H1 (cell line): ENCODE measurements at regions not wholly inside any gene's neighbourhood (a gene's known extent, or its start where the extent isn't known, plus 50 kb on each side); places are given as distances from the start of the nearest gene placed in this dataset.

Experiments
- ATF3 ChIP-seq: IDR thresholded peaks from 2 replicates; pipeline ENCODE4 v1.6.1; 2011; ENCODE audit warnings: low read depth, mild to moderate bottlenecking, low read length; ENCODE audit not compliant: insufficient read depth
- BRCA1 ChIP-seq: IDR thresholded peaks from 2 replicates; pipeline ENCODE4 v1.6.1; 2012; ENCODE audit warnings: low read depth, low read length, improper control_type of control experiment
- CBX5 ChIP-seq: fragments of 300-800, 300-1000 bp; sonication (generic); IDR thresholded peaks from 2 replicates; pipeline ENCODE4 v1.7.1; 2016; ENCODE audit warnings: antibody characterized with exemption, low read length, low read depth
- CREB1 ChIP-seq: IDR thresholded peaks from 2 replicates; pipeline ENCODE4 v1.6.1; 2012; ENCODE audit warnings: inconsistent platforms
- FOSL1 ChIP-seq: IDR thresholded peaks from 2 replicates; pipeline ENCODE4 v1.6.1; 2011; ENCODE audit warnings: mild to moderate bottlenecking, low read depth, low read length, moderate library complexity; ENCODE audit not compliant: insufficient read depth
- JUND ChIP-seq: IDR thresholded peaks from 2 replicates; pipeline ENCODE4 v1.6.1; 2011; ENCODE audit warnings: mild to moderate bottlenecking, improper control_type of control experiment, low read length
- POLR2A ChIP-seq, 2 experiments: IDR thresholded peaks; 1 replicate in 1 of 2; 2 replicates in 1 of 2; pipeline ENCODE4 v1.6.1; 2011; ENCODE audit warnings: low read depth in 2 of 2, low read length in 2 of 2, mild to moderate bottlenecking in 2 of 2; ENCODE audit errors: control extremely low read depth in 1 of 2
- RFX5 ChIP-seq: IDR thresholded peaks from 2 replicates; pipeline ENCODE4 v1.6.1; 2011; ENCODE audit warnings: low read depth, low read length, improper control_type of control experiment, borderline replicate concordance
- SIX5 ChIP-seq: IDR thresholded peaks from 2 replicates; pipeline ENCODE4 v1.6.1; 2011; ENCODE audit warnings: mild to moderate bottlenecking, low read depth, low read length
- SP1 ChIP-seq: IDR thresholded peaks from 2 replicates; pipeline ENCODE4 v1.6.1; 2011; ENCODE audit warnings: low read depth, low read length
- TAF1 ChIP-seq: IDR thresholded peaks from 2 replicates; pipeline ENCODE4 v1.6.1; 2011; ENCODE audit warnings: mild to moderate bottlenecking, low read depth, low read length
- TF ChIP-seq, protein P1 (sequence below): fragments of 300-600 bp; sonication (generic); IDR thresholded peaks from 2 replicates; pipeline ENCODE4 v1.7.1; 2012; ENCODE audit warnings: low read length, moderate library complexity, mild to moderate bottlenecking, inconsistent platforms; ENCODE audit not compliant: insufficient replicate concordance
- TF ChIP-seq, protein P2 (sequence below): IDR thresholded peaks from 2 replicates; pipeline ENCODE4 v1.6.1; 2012; ENCODE audit warnings: inconsistent platforms

DNA sequence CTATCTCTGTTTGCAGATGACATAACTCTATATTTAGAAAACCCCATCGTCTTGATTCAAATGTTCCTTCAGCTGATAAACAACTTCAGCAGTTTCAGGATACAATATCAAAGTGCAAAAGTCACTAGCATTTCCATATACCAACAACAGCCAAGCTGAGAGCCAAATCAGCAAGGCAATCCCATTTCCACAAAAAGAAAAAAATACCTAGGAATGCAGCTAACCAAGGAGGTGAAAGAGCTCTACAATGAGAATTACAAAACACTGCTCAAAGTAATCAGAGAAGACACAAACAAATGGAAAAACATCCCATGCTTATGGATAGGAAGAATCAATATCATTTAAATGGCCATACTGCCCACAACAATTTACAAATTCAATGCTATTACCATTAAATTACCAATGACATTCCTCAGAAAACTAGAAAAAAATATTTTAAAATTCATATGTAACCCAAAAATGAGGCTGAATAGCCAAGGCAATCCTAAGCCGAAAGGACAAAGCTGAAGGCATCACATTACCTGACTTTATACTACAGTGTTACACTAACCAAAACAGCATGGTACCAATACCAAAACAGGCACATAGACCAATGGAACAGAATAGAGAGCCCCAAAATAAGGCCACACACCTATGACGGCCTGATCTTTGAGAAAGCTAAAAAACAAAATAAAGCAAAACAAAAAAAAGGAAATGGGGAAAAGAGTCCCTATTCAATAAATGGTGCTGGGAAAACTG lies 901.7 kb downstream of the LRFN5 start:
- TF ChIP-seq RFX5 (no peak), SP1 (no peak), FOSL1 (no peak), SIX5 (no peak), CREB1 (no peak), ATF3 (no peak), POLR2A (IDR thresholded peaks at IDR 0.05; ENCODE audit: control extremely low read depth in 1 of 2, low read depth in 2 of 2, low read length in 2 of 2) (no peak), CBX5 (no peak), BRCA1 (no peak), JUND (no peak), TAF1 (no peak)
- TF ChIP-seq, protein P1, sequence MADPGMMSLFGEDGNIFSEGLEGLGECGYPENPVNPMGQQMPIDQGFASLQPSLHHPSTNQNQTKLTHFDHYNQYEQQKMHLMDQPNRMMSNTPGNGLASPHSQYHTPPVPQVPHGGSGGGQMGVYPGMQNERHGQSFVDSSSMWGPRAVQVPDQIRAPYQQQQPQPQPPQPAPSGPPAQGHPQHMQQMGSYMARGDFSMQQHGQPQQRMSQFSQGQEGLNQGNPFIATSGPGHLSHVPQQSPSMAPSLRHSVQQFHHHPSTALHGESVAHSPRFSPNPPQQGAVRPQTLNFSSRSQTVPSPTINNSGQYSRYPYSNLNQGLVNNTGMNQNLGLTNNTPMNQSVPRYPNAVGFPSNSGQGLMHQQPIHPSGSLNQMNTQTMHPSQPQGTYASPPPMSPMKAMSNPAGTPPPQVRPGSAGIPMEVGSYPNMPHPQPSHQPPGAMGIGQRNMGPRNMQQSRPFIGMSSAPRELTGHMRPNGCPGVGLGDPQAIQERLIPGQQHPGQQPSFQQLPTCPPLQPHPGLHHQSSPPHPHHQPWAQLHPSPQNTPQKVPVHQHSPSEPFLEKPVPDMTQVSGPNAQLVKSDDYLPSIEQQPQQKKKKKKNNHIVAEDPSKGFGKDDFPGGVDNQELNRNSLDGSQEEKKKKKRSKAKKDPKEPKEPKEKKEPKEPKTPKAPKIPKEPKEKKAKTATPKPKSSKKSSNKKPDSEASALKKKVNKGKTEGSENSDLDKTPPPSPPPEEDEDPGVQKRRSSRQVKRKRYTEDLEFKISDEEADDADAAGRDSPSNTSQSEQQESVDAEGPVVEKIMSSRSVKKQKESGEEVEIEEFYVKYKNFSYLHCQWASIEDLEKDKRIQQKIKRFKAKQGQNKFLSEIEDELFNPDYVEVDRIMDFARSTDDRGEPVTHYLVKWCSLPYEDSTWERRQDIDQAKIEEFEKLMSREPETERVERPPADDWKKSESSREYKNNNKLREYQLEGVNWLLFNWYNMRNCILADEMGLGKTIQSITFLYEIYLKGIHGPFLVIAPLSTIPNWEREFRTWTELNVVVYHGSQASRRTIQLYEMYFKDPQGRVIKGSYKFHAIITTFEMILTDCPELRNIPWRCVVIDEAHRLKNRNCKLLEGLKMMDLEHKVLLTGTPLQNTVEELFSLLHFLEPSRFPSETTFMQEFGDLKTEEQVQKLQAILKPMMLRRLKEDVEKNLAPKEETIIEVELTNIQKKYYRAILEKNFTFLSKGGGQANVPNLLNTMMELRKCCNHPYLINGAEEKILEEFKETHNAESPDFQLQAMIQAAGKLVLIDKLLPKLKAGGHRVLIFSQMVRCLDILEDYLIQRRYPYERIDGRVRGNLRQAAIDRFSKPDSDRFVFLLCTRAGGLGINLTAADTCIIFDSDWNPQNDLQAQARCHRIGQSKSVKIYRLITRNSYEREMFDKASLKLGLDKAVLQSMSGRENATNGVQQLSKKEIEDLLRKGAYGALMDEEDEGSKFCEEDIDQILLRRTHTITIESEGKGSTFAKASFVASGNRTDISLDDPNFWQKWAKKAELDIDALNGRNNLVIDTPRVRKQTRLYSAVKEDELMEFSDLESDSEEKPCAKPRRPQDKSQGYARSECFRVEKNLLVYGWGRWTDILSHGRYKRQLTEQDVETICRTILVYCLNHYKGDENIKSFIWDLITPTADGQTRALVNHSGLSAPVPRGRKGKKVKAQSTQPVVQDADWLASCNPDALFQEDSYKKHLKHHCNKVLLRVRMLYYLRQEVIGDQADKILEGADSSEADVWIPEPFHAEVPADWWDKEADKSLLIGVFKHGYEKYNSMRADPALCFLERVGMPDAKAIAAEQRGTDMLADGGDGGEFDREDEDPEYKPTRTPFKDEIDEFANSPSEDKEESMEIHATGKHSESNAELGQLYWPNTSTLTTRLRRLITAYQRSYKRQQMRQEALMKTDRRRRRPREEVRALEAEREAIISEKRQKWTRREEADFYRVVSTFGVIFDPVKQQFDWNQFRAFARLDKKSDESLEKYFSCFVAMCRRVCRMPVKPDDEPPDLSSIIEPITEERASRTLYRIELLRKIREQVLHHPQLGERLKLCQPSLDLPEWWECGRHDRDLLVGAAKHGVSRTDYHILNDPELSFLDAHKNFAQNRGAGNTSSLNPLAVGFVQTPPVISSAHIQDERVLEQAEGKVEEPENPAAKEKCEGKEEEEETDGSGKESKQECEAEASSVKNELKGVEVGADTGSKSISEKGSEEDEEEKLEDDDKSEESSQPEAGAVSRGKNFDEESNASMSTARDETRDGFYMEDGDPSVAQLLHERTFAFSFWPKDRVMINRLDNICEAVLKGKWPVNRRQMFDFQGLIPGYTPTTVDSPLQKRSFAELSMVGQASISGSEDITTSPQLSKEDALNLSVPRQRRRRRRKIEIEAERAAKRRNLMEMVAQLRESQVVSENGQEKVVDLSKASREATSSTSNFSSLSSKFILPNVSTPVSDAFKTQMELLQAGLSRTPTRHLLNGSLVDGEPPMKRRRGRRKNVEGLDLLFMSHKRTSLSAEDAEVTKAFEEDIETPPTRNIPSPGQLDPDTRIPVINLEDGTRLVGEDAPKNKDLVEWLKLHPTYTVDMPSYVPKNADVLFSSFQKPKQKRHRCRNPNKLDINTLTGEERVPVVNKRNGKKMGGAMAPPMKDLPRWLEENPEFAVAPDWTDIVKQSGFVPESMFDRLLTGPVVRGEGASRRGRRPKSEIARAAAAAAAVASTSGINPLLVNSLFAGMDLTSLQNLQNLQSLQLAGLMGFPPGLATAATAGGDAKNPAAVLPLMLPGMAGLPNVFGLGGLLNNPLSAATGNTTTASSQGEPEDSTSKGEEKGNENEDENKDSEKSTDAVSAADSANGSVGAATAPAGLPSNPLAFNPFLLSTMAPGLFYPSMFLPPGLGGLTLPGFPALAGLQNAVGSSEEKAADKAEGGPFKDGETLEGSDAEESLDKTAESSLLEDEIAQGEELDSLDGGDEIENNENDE: no peak
- TF ChIP-seq, protein P2, sequence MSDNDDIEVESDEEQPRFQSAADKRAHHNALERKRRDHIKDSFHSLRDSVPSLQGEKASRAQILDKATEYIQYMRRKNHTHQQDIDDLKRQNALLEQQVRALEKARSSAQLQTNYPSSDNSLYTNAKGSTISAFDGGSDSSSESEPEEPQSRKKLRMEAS: no peak
